RWPE1 (cell line): ENCODE measurements at regions not wholly inside any gene's neighbourhood (a gene's known extent, or its start where the extent isn't known, plus 50 kb on each side); places are given as distances from the start of the nearest gene placed in this dataset.

Source experiments
- CTCF ChIA-PET: fragments of 350-600 bp; sonication (Branson Sonifier 250); formaldehyde crosslinking; extraction: SDS; loops from one replicate; lab custom pipeline; 2021; lab: Yijun Ruan, JAX
- POLR2A ChIA-PET: fragments of 400-600 bp; formaldehyde crosslinking; extraction: SDS; loops from one replicate; lab custom pipeline; 2020; ENCODE audit warnings: antibody characterized with exemption; ENCODE audit not compliant: low non-redundant PET; lab: Yijun Ruan, JAX
- DNase-seq: peaks from one replicate; pipeline ENCODE4 v3.0.0; 2012; ENCODE audit warnings: low spot score
- H3K27ac ChIP-seq: fragments of 450-650 bp; 2 replicates; pipeline ENCODE4 v1.5.1; 2017
- CTCF ChIP-seq: fragments of 450-650 bp; conservative IDR thresholded peaks from 2 replicates; pipeline ENCODE4 v1.5.1; 2017; ENCODE audit warnings: low read depth, mild to moderate bottlenecking

GRCh38 chr5:26828294-26828693 is 210.1 kb downstream of the CDH9 start:
- no peak for TF ChIP-seq CTCF
- no peak for DNase-seq
- CTCF ChIA-PET = no interaction called here
- no peak overlapping the region for H3K27ac ChIP-seq
- POLR2A ChIA-PET = no interaction called here

- no peak for DNase-seq
- H3K27ac ChIP-seq = no peak overlapping the region
- no peak for TF ChIP-seq CTCF
- ChIA-PET POLR2A (no interaction called here), CTCF (no interaction called here)
These were observed 225.2 kb downstream of the CDH9 start for GRCh38 chr5:26813235-26813634.

- ChIA-PET CTCF (no interaction called here), POLR2A (no interaction called here)
- no peak for TF ChIP-seq CTCF
- H3K27ac ChIP-seq = no peak overlapping the region
- DNase-seq = no peak
These were observed 225.7 kb downstream of the CDH9 start for GRCh38 chr5:26812714-26813113.

- ChIA-PET CTCF (interaction anchor here (0.7 kb wide), 1 partner anchor 1131 kb away, joined by 5 read pairs; no protein-coding TSS in a partner anchor), POLR2A (no interaction called here)
- no peak for DNase-seq
- no peak overlapping the region for H3K27ac ChIP-seq
- no peak for TF ChIP-seq CTCF
These were observed 230.9 kb downstream of the CDH9 start for GRCh38 chr5:26807231-26808199.

- no peak for TF ChIP-seq CTCF
- ChIA-PET POLR2A (no interaction called here), CTCF (no interaction called here)
- DNase-seq = peak; percentile 9
- no peak overlapping the region for H3K27ac ChIP-seq
These were observed 233.3 kb downstream of the CDH9 start for GRCh38 chr5:26805076-26805475.

GRCh38 chr5:26802944-26803343 is 235.4 kb downstream of the CDH9 start:
- ChIA-PET CTCF (no interaction called here), POLR2A (no interaction called here)
- TF ChIP-seq CTCF = no peak
- H3K27ac ChIP-seq = no peak overlapping the region
- no peak for DNase-seq
